ENCODE measurements at regions not wholly inside any gene's neighbourhood (a gene's known extent, or its start where the extent isn't known, plus 50 kb on each side); places are given as distances from the start of the nearest gene placed in this dataset.
A peak's percentile ranks its signal among the peaks of the same experiment; 100 is the strongest.

DNA sequence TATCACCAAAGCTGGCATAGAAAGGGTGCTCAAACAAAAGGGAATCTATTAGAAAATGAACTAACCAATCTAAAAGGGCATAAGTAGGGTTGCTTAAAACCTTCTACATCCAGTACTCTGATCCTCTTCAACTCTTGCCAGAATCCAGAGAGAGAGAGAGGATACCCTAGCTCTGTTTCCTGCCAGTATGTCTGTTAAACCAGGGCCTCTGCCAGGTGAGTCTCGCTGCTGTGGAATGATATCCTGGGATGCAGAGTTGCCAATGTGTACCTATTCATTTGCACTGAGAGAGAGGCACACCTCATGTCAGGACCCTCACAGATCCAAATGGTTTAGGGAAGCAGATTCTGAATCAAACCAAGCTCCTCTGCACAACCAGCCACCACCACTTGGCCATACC is 79.8 kb upstream of the DYNLRB2 start:
- H3K9me3 ChIP-seq = no peaks in the 10 kb centered on the region
- H3K27me3 ChIP-seq = no peaks in the 10 kb centered on the region
- H3K4me1 ChIP-seq = no peaks in the 10 kb centered on the region
- TF ChIP-seq, protein P1, sequence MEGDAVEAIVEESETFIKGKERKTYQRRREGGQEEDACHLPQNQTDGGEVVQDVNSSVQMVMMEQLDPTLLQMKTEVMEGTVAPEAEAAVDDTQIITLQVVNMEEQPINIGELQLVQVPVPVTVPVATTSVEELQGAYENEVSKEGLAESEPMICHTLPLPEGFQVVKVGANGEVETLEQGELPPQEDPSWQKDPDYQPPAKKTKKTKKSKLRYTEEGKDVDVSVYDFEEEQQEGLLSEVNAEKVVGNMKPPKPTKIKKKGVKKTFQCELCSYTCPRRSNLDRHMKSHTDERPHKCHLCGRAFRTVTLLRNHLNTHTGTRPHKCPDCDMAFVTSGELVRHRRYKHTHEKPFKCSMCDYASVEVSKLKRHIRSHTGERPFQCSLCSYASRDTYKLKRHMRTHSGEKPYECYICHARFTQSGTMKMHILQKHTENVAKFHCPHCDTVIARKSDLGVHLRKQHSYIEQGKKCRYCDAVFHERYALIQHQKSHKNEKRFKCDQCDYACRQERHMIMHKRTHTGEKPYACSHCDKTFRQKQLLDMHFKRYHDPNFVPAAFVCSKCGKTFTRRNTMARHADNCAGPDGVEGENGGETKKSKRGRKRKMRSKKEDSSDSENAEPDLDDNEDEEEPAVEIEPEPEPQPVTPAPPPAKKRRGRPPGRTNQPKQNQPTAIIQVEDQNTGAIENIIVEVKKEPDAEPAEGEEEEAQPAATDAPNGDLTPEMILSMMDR (IDR thresholded peaks at IDR 0.05) = no peak
- TF ChIP-seq EP300 (IDR thresholded peaks at IDR 0.05) (no peak), POLR2A (IDR thresholded peaks at IDR 0.05) (no peak), POLR2AphosphoS5 (IDR thresholded peaks at IDR 0.05) (no peak)
- H3K27ac ChIP-seq = no peak overlapping the region
- no peak for ATAC-seq
- H3K36me3 ChIP-seq = no peaks in the 10 kb centered on the region
- H3K4me3 ChIP-seq = no peak overlapping the region
- WGBS, 2 donors (ENCODE audit: low coverage in 1 of 2) = 100% methylated on average over 1 of the region's 1 CpG; no CpG with 5 or more reads in 1 of the 2 donors

DNA sequence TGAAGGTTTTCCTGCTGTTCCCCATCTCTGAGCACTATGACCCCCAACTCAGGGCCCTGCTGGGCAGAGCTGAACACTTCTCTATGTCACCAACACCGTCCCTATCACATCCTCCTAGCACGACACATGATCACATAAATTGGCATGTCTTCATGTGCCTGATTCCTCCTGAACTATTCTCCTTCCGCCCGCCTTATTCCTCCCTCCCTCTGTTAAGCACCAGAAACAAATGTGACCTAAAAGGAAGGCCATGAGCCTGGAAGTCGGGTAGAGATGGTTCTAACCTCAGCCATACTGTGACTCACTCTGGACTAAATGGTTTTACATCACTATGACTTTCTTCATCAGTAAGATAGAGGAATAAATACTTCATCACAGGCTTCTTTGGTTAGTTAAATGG is 80.8 kb upstream of the DYNLRB2 start:
- no peak for TF ChIP-seq POLR2A (IDR thresholded peaks at IDR 0.05)
- TF ChIP-seq, protein P1 (IDR thresholded peaks at IDR 0.05) = no peak
- Histone ChIP-seq H3K27ac (peak overlapping the region in 2 of 4 donors; percentile 8 to 32), H3K4me3 (no peak overlapping the region), H3K9me3 (no peaks in the 10 kb centered on the region), H3K27me3 (no peaks in the 10 kb centered on the region), H3K36me3 (no peaks in the 10 kb centered on the region), H3K4me1 (no peaks in the 10 kb centered on the region)
- peak; percentile 42 for ATAC-seq
- 60 to 79% methylated on average over 4 of the region's 5 CpGs for WGBS, 2 donors (ENCODE audit: low coverage in 1 of 2)

DNA sequence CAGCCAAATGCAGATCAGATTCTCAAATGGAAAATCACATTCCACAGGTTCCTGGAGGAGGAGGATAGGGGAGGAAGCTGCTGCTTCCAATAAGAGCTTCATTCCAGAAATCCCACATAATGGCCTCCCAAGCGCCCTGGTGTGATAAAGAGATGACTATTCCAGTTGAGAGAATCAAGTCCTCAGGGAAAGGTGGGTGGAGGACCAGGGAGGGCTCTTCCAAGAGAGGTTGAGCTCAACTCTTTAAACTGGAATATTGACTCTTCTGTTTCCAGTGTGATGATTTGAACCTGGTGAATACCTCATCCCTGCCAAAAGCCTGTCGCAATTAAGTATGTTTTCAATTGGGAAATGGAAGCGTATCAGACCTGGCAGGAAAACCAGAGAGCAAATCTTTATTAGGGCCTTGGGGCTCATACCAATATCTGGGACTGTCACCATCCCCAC is 81.4 kb upstream of the DYNLRB2 start:
- H3K36me3 ChIP-seq = no peaks in the 10 kb centered on the region
- no peak overlapping the region for H3K4me3 ChIP-seq
- no peaks in the 10 kb centered on the region for H3K4me1 ChIP-seq
- TF ChIP-seq POLR2AphosphoS5 (IDR thresholded peaks at IDR 0.05) (no peak), EP300 (IDR thresholded peaks at IDR 0.05) (no peak), POLR2A (IDR thresholded peaks at IDR 0.05) (no peak)
- TF ChIP-seq, protein P1 (IDR thresholded peaks at IDR 0.05) = no peak
- H3K27me3 ChIP-seq = no peaks in the 10 kb centered on the region
- WGBS, 2 donors (ENCODE audit: low coverage in 1 of 2) = 40% methylated on average over 1 of the region's 3 CpGs; no CpG with 5 or more reads in 1 of the 2 donors
- ATAC-seq = peak; percentile 64
- no peaks in the 10 kb centered on the region for H3K9me3 ChIP-seq
- H3K27ac ChIP-seq = peak overlapping the region in 2 of 4 donors; percentile 8 to 32

DNA sequence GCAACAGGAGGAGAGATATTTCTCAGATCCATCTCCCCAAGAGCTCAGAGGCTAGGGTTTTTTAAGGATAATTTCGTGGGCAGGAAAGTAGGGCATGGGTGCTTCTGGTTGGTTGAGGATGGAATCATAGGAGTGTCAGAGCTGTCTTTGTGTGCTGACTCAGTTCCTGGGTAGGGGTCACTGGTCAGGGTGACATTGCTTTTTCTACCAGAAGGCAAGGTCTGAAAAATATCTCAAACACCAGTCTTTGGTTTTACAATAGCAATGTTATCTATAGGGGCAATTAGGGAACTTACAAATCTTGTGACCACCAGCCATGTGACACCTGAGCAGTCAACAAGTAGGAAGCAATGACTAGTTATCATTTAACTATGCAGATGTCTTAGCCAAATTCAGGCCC is 82.9 kb upstream of the DYNLRB2 start:
- Histone ChIP-seq H3K4me3 (no peak overlapping the region), H3K27ac (no peak overlapping the region), H3K36me3 (no peaks in the 10 kb centered on the region), H3K27me3 (no peaks in the 10 kb centered on the region), H3K4me1 (no peaks in the 10 kb centered on the region), H3K9me3 (no peaks in the 10 kb centered on the region)
- WGBS, 2 donors (ENCODE audit: low coverage in 1 of 2) = 14 to 42% methylated on average over 1 of the region's 1 CpG
- TF ChIP-seq, protein P1 (IDR thresholded peaks at IDR 0.05) = no peak
- TF ChIP-seq POLR2AphosphoS5 (IDR thresholded peaks at IDR 0.05) = no peak
- TF ChIP-seq POLR2A (IDR thresholded peaks at IDR 0.05) = no peak
- no peak for TF ChIP-seq EP300 (IDR thresholded peaks at IDR 0.05)
- ATAC-seq = no peak

DNA sequence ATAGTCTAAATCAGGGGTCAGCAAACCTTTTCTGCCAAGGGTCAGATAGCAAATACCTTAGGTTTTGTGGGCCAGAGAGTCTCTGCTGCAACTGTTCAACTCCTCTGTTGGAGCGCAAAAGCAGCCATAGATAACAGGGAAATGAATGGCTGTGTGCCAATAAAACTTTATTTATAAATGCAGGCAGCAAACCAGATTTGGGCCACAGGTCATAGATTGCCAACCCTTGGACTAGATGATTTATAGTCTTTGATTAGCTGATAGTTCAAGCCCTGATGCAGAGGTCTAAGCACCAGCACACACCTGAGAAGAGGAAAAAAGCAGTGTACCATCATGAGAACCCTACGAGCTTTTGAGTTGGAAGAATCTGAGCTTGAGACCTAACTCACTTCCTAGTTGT is 86.0 kb upstream of the DYNLRB2 start:
- 94 to 100% methylated on average over 1 to 2 of the region's 2 CpGs for WGBS, 2 donors (ENCODE audit: low coverage in 1 of 2)
- no peaks in the 10 kb centered on the region for H3K9me3 ChIP-seq
- H3K27me3 ChIP-seq = peaks cover 4% of the 10 kb centered on the region
- no peak overlapping the region for H3K4me3 ChIP-seq
- H3K4me1 ChIP-seq = no peaks in the 10 kb centered on the region
- no peak for ATAC-seq
- no peak overlapping the region for H3K27ac ChIP-seq
- TF ChIP-seq POLR2A (IDR thresholded peaks at IDR 0.05) = no peak
- no peaks in the 10 kb centered on the region for H3K36me3 ChIP-seq
